GM23338 (cell line): ENCODE measurements at regions not wholly inside any gene's neighbourhood (a gene's known extent, or its start where the extent isn't known, plus 50 kb on each side); places are given as distances from the start of the nearest gene placed in this dataset.

Source experiments
- ATAC-seq: fragments of 200-7000 bp; cut with Tn5 transposase; 3 replicates; pipeline ENCODE4 v1.9.1; 2020
- DNase-seq: peaks from one replicate; pipeline ENCODE4 v3.0.0-alpha.2; 2015; ENCODE audit warnings: low spot score
- H2AFZ ChIP-seq: fragments of 200-600 bp; sonication (generic); 2 replicates; pipeline ENCODE4 v1.8.0; 2016; ENCODE audit warnings: antibody characterized with exemption, mild to moderate bottlenecking, moderate library complexity
- H3F3A ChIP-seq: fragments of 200-600 bp; sonication (generic); replicated peaks from 2 replicates; pipeline ENCODE4 v1.8.0; 2017; ENCODE audit warnings: antibody characterized with exemption, mixed run types, low read depth
- H3K27ac ChIP-seq: fragments of 200-600 bp; sonication (generic); 2 replicates; pipeline ENCODE4 v1.6.1; 2016; ENCODE audit warnings: low read depth
- H3K27me3 ChIP-seq: fragments of 200-600 bp; sonication (generic); 2 replicates; pipeline ENCODE4 v1.8.0; 2016; ENCODE audit warnings: mild to moderate bottlenecking, mixed run types, moderate library complexity; ENCODE audit not compliant: insufficient read depth
- H3K36me3 ChIP-seq: fragments of 200-600 bp; sonication (generic); 2 replicates; pipeline ENCODE4 v1.8.0; 2016; ENCODE audit warnings: mild to moderate bottlenecking; ENCODE audit not compliant: insufficient read depth
- H3K4me1 ChIP-seq: fragments of 200-600 bp; sonication (generic); 2 replicates; pipeline ENCODE4 v1.8.0; 2016; ENCODE audit warnings: mild to moderate bottlenecking, moderate library complexity; ENCODE audit not compliant: insufficient read depth
- H3K4me2 ChIP-seq: fragments of 200-600 bp; sonication (generic); 2 replicates; pipeline ENCODE4 v1.7.1; 2017; ENCODE audit warnings: mixed run types
- H3K4me3 ChIP-seq: fragments of 200-600 bp; sonication (generic); 2 replicates; pipeline ENCODE4 v1.6.1; 2016; ENCODE audit warnings: mixed run types
- H3K79me2 ChIP-seq: fragments of 200-600 bp; sonication (generic); replicated peaks from 2 replicates; pipeline ENCODE4 v1.8.0; 2017; ENCODE audit warnings: mild to moderate bottlenecking; ENCODE audit not compliant: insufficient read depth
- H3K9me2 ChIP-seq: fragments of 200-600 bp; sonication (generic); 2 replicates; pipeline ENCODE4 v1.8.0; 2017; ENCODE audit not compliant: insufficient read depth
- H4K20me1 ChIP-seq: fragments of 200-600 bp; sonication (generic); replicated peaks from 2 replicates; pipeline ENCODE4 v1.8.0; 2017; ENCODE audit warnings: mild to moderate bottlenecking; ENCODE audit not compliant: insufficient read depth
- H3K27ac Mint-ChIP-seq: 2 replicates; pipeline ENCODE4 v1.8.0; 2020; ENCODE audit warnings: inconsistent platforms, mild to moderate bottlenecking, moderate library complexity, mixed read lengths
- H3K27me3 Mint-ChIP-seq: 3 replicates; pipeline ENCODE4 v1.8.0; 2022; ENCODE audit warnings: low read depth, mild to moderate bottlenecking, moderate library complexity, mixed read lengths, inconsistent platforms; ENCODE audit not compliant: insufficient read depth, poor library complexity
- H3K36me3 Mint-ChIP-seq: 3 replicates; pipeline ENCODE4 v1.8.0; 2021; ENCODE audit warnings: low read depth, mild to moderate bottlenecking, inconsistent platforms, moderate library complexity, mixed read lengths
- H3K4me1 Mint-ChIP-seq: 3 replicates; pipeline ENCODE4 v1.8.0; 2020; ENCODE audit warnings: mild to moderate bottlenecking, inconsistent platforms, mixed read lengths
- H3K4me3 Mint-ChIP-seq: 3 replicates; pipeline ENCODE4 v1.8.0; 2021; ENCODE audit warnings: moderate library complexity, mild to moderate bottlenecking, inconsistent platforms, mixed read lengths
- H3K9me3 Mint-ChIP-seq: 3 replicates; pipeline ENCODE4 v1.8.0; 2020; ENCODE audit warnings: moderate library complexity, mild to moderate bottlenecking, inconsistent platforms, mixed read lengths
- EZH2 ChIP-seq: fragments of 200-600 bp; sonication (generic); IDR thresholded peaks from one replicate; pipeline ENCODE4 v1.8.0; 2017; ENCODE audit warnings: antibody characterized with exemption, mild to moderate bottlenecking, low read depth; ENCODE audit not compliant: unreplicated experiment
- EZH2phosphoT487 ChIP-seq: fragments of 200-600 bp; sonication (generic); IDR thresholded peaks from one replicate; pipeline ENCODE4 v1.8.1; 2018; ENCODE audit warnings: antibody characterized with exemption; ENCODE audit not compliant: unreplicated experiment
- NANOG ChIP-seq: IDR thresholded peaks from 2 replicates; pipeline ENCODE4 v1.6.1; 2016; ENCODE audit warnings: antibody characterized with exemption, borderline replicate concordance
- ZNF331 ChIP-seq: fragments of 250-450 bp; sonication (Bioruptor Pico); IDR thresholded peaks from 2 replicates; pipeline ENCODE4 v1.5.0; 2020; ENCODE audit warnings: low read depth, mild to moderate bottlenecking, moderate library complexity
- TF ChIP-seq, protein P1 (sequence below), 2 experiments: fragments of 200-600 bp in 1 of 2; sonication (generic) in 1 of 2; conservative IDR thresholded peaks; 2 replicates each; pipeline versions ENCODE4 v1.5.1 to v1.6.1; 2016 to 2017; ENCODE audit warnings: antibody characterized with exemption in 2 of 2, low read depth in 2 of 2, mild to moderate bottlenecking in 2 of 2, moderate library complexity in 1 of 2
- TF ChIP-seq, protein P2 (sequence below): IDR thresholded peaks from 2 replicates; pipeline ENCODE4 v1.6.1; 2016; ENCODE audit warnings: antibody characterized with exemption
- TF ChIP-seq, protein P3 (sequence below): fragments of 250-450 bp; sonication (Bioruptor Pico); IDR thresholded peaks from 2 replicates; pipeline ENCODE4 v1.5.0; 2020; ENCODE audit warnings: mild to moderate bottlenecking, moderate library complexity

DNA sequence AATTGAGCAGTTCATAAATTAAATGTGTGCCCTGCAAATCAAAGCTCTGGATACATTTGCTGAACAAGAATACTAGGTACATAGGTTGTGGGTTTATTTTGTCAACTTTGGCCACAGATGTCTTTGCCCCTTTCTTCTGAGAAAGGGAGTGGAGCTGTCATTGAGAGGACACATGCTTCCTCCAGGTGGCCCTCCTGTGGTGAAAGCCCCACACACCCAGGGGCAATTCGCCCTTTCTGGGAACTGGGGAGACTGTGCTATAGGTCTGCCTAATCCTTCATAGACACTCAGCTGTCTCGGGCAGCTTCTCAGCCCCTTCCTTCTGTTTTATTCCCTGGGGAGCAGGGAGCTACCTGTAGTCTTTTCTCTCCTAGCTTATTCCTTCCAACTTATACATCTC is 605.7 kb upstream of the DPP6 start:
- Histone ChIP-seq H4K20me1 (no peaks in the 10 kb centered on the region), H3K36me3 (no peaks in the 10 kb centered on the region), H3K79me2 (no peaks in the 10 kb centered on the region), H3K4me1 (no peaks in the 10 kb centered on the region), H3K27me3 (no peaks in the 10 kb centered on the region), H3K4me2 (no peak overlapping the region), H3K4me3 (no peak overlapping the region), H2AFZ (no peak overlapping the region), H3K27ac (no peak overlapping the region), H3K9me2 (no peaks in the 10 kb centered on the region), H3F3A (no peaks in the 10 kb centered on the region)
- TF ChIP-seq ZNF331 (CRISPR knock-in tag) = no peak
- TF ChIP-seq, protein P1, sequence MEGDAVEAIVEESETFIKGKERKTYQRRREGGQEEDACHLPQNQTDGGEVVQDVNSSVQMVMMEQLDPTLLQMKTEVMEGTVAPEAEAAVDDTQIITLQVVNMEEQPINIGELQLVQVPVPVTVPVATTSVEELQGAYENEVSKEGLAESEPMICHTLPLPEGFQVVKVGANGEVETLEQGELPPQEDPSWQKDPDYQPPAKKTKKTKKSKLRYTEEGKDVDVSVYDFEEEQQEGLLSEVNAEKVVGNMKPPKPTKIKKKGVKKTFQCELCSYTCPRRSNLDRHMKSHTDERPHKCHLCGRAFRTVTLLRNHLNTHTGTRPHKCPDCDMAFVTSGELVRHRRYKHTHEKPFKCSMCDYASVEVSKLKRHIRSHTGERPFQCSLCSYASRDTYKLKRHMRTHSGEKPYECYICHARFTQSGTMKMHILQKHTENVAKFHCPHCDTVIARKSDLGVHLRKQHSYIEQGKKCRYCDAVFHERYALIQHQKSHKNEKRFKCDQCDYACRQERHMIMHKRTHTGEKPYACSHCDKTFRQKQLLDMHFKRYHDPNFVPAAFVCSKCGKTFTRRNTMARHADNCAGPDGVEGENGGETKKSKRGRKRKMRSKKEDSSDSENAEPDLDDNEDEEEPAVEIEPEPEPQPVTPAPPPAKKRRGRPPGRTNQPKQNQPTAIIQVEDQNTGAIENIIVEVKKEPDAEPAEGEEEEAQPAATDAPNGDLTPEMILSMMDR (conservative IDR thresholded peaks at IDR 0.05; ENCODE audit: low read depth in 2 of 2) = no peak
- TF ChIP-seq NANOG = no peak
- no peak for TF ChIP-seq EZH2
- Mint-ChIP-seq H3K4me1 (no peaks in the 10 kb centered on the region), H3K4me3 (no peak overlapping the region), H3K27me3 (peaks cover 2% of the 10 kb centered on the region), H3K9me3 (peaks cover 11% of the 10 kb centered on the region; the same call in 2 of the 3 replicates), H3K36me3 (peaks cover 13% of the 10 kb centered on the region), H3K27ac (no peak overlapping the region)
- ATAC-seq = no peak
- DNase-seq = no peak

DNA sequence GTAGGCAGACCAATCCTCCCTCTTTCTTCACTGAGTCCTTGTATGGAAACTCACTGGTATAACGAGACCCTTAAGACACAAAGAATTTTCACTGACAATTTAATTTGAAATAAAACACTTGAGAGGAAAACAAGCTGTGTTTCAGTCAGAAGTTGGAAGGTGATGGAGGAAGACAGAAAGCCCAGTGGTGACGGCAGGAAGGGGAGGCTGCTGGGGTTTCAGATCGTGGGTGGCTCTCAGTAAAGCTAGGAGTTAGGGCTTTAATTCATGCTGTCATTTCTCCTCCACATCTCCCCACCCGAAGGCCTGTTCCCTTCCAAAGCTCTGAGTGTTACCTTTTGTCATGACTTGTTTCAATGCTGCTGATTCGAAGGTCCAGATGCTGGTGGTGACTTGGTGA is 605.2 kb upstream of the DPP6 start:
- no peak overlapping the region for H3K4me3 Mint-ChIP-seq
- H3K79me2 ChIP-seq = no peaks in the 10 kb centered on the region
- H3K27ac Mint-ChIP-seq = no peak overlapping the region
- DNase-seq (no peak), ATAC-seq (no peak)
- H3K4me2 ChIP-seq = no peak overlapping the region
- peaks cover 17% of the 10 kb centered on the region for H3K36me3 Mint-ChIP-seq
- TF ChIP-seq ZNF331 (CRISPR knock-in tag) = no peak
- TF ChIP-seq, protein P2, sequence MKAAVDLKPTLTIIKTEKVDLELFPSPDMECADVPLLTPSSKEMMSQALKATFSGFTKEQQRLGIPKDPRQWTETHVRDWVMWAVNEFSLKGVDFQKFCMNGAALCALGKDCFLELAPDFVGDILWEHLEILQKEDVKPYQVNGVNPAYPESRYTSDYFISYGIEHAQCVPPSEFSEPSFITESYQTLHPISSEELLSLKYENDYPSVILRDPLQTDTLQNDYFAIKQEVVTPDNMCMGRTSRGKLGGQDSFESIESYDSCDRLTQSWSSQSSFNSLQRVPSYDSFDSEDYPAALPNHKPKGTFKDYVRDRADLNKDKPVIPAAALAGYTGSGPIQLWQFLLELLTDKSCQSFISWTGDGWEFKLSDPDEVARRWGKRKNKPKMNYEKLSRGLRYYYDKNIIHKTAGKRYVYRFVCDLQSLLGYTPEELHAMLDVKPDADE = no peak
- TF ChIP-seq, protein P3, sequence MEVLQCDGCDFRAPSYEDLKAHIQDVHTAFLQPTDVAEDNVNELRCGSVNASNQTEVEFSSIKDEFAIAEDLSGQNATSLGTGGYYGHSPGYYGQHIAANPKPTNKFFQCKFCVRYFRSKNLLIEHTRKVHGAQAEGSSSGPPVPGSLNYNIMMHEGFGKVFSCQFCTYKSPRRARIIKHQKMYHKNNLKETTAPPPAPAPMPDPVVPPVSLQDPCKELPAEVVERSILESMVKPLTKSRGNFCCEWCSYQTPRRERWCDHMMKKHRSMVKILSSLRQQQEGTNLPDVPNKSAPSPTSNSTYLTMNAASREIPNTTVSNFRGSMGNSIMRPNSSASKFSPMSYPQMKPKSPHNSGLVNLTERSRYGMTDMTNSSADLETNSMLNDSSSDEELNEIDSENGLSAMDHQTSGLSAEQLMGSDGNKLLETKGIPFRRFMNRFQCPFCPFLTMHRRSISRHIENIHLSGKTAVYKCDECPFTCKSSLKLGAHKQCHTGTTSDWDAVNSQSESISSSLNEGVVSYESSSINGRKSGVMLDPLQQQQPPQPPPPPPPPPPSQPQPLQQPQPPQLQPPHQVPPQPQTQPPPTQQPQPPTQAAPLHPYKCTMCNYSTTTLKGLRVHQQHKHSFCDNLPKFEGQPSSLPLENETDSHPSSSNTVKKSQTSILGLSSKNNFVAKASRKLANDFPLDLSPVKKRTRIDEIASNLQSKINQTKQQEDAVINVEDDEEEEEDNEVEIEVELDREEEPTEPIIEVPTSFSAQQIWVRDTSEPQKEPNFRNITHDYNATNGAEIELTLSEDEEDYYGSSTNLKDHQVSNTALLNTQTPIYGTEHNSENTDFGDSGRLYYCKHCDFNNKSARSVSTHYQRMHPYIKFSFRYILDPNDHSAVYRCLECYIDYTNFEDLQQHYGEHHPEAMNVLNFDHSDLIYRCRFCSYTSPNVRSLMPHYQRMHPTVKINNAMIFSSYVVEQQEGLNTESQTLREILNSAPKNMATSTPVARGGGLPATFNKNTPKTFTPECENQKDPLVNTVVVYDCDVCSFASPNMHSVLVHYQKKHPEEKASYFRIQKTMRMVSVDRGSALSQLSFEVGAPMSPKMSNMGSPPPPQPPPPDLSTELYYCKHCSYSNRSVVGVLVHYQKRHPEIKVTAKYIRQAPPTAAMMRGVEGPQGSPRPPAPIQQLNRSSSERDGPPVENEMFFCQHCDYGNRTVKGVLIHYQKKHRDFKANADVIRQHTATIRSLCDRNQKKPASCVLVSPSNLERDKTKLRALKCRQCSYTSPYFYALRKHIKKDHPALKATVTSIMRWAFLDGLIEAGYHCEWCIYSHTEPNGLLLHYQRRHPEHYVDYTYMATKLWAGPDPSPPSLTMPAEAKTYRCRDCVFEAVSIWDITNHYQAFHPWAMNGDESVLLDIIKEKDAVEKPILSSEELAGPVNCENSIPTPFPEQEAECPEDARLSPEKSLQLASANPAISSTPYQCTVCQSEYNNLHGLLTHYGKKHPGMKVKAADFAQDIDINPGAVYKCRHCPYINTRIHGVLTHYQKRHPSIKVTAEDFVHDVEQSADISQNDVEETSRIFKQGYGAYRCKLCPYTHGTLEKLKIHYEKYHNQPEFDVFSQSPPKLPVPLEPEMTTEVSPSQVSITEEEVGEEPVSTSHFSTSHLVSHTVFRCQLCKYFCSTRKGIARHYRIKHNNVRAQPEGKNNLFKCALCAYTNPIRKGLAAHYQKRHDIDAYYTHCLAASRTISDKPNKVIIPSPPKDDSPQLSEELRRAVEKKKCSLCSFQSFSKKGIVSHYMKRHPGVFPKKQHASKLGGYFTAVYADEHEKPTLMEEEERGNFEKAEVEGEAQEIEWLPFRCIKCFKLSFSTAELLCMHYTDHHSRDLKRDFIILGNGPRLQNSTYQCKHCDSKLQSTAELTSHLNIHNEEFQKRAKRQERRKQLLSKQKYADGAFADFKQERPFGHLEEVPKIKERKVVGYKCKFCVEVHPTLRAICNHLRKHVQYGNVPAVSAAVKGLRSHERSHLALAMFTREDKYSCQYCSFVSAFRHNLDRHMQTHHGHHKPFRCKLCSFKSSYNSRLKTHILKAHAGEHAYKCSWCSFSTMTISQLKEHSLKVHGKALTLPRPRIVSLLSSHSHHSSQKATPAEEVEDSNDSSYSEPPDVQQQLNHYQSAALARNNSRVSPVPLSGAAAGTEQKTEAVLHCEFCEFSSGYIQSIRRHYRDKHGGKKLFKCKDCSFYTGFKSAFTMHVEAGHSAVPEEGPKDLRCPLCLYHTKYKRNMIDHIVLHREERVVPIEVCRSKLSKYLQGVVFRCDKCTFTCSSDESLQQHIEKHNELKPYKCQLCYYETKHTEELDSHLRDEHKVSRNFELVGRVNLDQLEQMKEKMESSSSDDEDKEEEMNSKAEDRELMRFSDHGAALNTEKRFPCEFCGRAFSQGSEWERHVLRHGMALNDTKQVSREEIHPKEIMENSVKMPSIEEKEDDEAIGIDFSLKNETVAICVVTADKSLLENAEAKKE (CRISPR knock-in tag) = no peak
- TF ChIP-seq, protein P1 (conservative IDR thresholded peaks at IDR 0.05; ENCODE audit: low read depth in 2 of 2) = no peak
- TF ChIP-seq EZH2 = no peak
- no peak for TF ChIP-seq EZH2phosphoT487
- H3K27me3 ChIP-seq = no peaks in the 10 kb centered on the region
- H3K9me2 ChIP-seq = no peaks in the 10 kb centered on the region
- no peak overlapping the region for H3K27ac ChIP-seq
- peaks cover 16% of the 10 kb centered on the region; the same call in 2 of the 3 replicates for H3K9me3 Mint-ChIP-seq
- no peaks in the 10 kb centered on the region for H3F3A ChIP-seq
- H3K27me3 Mint-ChIP-seq = peaks cover 2% of the 10 kb centered on the region
- H3K4me1 Mint-ChIP-seq = no peaks in the 10 kb centered on the region
- no peaks in the 10 kb centered on the region for H4K20me1 ChIP-seq
- H2AFZ ChIP-seq = no peak overlapping the region
- H3K36me3 ChIP-seq = no peaks in the 10 kb centered on the region
- H3K4me1 ChIP-seq = no peaks in the 10 kb centered on the region
- no peak overlapping the region for H3K4me3 ChIP-seq
